ENCODE measurements at regions not wholly inside any gene's neighbourhood (a gene's known extent, or its start where the extent isn't known, plus 50 kb on each side); places are given as distances from the start of the nearest gene placed in this dataset.

- DNase-seq (ENCODE audit: low read depth in 1 of 2, low spot score in 1 of 2) = no peak
Measured at GRCh38 chr6:140855520-140855919, 1277.2 kb upstream of the GJE1 start.

DNA sequence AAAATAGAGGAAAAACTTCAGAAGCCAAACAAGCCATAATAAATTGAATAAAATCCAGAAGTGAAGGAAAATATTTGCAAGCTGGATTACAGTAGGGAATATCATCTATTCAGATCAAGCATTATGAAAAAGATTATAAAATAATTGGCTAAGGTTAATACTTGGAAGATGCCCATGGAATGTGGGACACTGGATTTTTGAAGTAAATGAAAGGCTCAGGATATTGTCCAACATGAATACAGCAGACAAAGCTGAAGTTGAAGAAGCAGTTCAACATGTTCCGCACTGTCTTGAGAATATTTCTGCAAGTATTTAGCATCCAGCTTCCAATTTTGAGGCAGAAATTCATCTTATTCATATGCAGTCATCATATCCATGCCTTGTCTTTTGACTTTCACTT is 1278.4 kb upstream of the GJE1 start:
- no peak for DNase-seq (ENCODE audit: low read depth in 1 of 2, low spot score in 1 of 2)

DNA sequence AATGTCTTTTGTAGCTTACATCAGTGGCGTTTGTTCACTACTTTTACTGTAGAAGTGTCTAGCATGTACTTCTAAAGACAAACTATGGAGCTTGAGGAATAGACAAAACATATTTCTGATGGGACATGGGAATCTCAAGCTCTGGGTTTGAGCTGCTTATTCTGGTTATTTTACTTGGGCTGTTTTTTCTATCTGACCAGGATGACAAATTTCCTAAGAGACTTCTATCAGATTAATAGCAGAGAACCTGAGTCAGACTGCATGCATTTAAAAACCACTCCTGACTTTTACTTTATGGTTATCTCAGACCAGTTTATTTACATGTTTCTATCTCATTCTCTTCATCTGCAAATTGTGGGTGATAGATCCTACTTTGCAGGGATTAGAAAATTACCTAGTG is 1282.3 kb upstream of the GJE1 start:
- no peak for DNase-seq (ENCODE audit: low read depth in 1 of 2, low spot score in 1 of 2)

- DNase-seq (ENCODE audit: low read depth in 1 of 2, low spot score in 1 of 2) = no peak
Measured at GRCh38 chr6:140849456-140849855, 1283.3 kb upstream of the GJE1 start.

- DNase-seq (ENCODE audit: low read depth in 1 of 2, low spot score in 1 of 2) = no peak
Measured at GRCh38 chr6:140847262-140847645, 1285.5 kb upstream of the GJE1 start.

GRCh38 chr6:140846503-140847261 is 1286.0 kb upstream of the GJE1 start:
- no peak for DNase-seq (ENCODE audit: low read depth in 1 of 2, low spot score in 1 of 2)

DNA sequence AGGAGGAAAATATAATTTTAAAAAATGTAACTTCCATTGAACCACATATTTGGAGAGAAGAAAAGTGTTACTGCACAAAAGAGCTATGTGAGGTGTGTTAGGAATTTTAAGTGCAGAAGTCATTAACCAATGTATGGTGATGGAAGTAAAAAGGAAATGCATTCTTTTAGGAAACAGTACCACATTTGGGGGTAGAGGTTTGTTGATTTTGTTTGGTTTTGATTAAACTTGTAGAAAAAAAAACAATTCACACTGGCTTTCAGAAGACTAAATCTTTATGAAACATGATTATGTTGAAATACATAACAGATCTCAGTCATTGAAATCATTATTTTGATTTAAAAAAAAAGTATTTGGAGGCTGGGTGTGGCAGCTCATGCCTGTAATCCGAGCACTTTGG is 1287.0 kb upstream of the GJE1 start:
- DNase-seq (ENCODE audit: low read depth in 1 of 2, low spot score in 1 of 2) = no peak

- DNase-seq (ENCODE audit: low read depth in 1 of 2, low spot score in 1 of 2) = no peak
Measured at GRCh38 chr6:140844167-140844566, 1288.6 kb upstream of the GJE1 start.

DNA sequence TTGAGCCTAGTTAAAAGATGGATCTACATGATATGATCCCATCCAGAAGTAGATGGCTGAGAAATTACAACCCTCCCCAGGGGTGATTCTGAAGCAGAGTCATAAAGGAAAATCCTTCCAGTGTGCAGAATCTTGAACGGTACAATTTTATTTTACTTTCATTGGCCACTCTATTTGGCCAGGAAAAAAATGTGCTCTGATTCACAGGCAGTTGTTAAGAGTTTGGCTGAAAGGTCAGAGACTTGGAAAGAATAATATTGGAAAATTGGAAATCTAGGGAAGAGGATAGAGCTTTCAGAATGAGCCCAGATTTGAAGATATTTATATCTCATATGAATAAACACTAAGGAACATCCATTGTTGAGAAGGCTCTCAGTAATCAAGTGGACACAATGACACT is 1299.3 kb upstream of the GJE1 start:
- no peak for DNase-seq (ENCODE audit: low read depth in 1 of 2, low spot score in 1 of 2)

DNA sequence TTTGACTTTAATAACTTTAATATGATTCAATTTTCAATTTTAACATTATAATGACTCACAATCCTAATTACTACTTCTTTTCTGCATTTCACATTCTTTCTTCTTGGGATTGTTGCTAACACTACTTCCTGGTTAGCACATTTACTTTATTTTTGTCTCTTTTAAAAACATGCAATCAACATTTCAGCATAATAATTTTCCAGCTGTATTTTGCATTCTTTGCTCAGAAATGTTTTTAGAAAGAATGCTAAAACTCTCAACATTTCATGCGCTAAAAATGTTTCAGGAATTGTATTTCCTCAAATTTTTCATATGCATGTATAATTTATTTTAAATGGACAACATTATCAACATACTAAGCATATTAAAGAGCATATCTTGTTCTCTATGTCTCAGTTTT is 1302.1 kb upstream of the GJE1 start:
- no peak for DNase-seq (ENCODE audit: low read depth in 1 of 2, low spot score in 1 of 2)

- no peak for DNase-seq (ENCODE audit: low read depth in 1 of 2, low spot score in 1 of 2)
Measured at GRCh38 chr6:140828856-140829255, 1303.9 kb upstream of the GJE1 start.

GRCh38 chr6:140827593-140827992 is 1305.1 kb upstream of the GJE1 start:
- DNase-seq (ENCODE audit: low read depth in 1 of 2, low spot score in 1 of 2) = no peak

- DNase-seq (ENCODE audit: low read depth in 1 of 2, low spot score in 1 of 2) = no peak
Measured at GRCh38 chr6:140825731-140826130, 1307.0 kb upstream of the GJE1 start.

GRCh38 chr6:140824595-140824994 is 1308.1 kb upstream of the GJE1 start:
- DNase-seq (ENCODE audit: low read depth in 1 of 2, low spot score in 1 of 2) = no peak

DNA sequence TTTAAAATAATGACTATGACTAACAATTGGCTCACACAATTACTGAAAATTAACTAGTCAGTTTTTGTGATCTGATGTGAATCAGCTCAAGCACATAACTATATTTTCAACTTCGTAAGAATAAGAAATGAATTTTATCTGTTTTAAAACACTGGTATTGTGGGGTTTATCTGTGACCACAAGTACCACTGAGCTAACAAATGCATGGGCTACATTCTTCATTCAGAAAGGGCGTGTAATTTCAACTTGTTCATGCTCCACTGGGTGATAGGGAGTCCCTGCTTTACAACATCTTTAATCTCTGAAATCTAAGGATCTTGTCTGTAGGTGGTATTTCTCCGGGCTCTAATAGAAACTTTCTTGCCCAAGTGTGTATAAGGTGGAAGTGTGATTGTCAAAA is 1311.5 kb upstream of the GJE1 start:
- no peak for DNase-seq (ENCODE audit: low read depth in 1 of 2, low spot score in 1 of 2)

DNA sequence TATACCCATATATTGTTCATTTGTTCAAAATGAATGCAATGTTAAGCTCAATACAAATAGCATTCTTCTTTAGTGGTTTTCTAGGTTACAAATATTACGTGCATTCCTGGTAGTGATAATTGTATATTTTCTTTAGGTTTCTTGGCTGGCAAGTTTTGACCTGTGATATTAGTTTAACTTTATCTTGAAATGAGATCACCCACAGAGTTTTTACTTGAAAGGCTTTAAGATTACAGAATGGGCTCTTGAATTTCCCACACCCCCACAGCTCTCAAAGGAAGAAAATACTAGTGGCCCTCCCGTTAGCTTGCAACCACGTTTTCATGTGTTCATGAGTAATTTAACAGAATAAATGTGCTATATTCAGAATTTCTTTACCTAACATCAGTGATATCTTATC is 1315.5 kb upstream of the GJE1 start:
- DNase-seq (ENCODE audit: low read depth in 1 of 2, low spot score in 1 of 2) = no peak

GRCh38 chr6:140816681-140817080 is 1316.0 kb upstream of the GJE1 start:
- DNase-seq (ENCODE audit: low read depth in 1 of 2, low spot score in 1 of 2) = no peak

DNA sequence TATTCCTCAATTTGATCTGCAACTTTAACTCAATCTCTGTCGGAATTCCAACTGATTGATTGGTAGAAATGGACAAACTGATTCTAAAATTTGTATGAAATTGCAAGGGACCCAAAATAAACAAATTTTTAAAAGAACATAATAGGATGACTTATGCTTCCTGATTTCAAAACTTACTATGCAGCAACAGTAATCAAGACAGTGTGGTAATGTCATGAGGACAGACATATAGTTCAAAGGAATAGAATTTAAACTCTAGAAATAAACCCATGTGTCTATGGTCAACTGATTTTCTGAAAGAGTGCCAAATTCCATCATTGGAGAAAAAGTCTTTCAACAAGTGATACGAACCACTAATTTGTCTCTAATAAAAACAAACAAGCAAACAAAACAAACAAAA is 1320.1 kb upstream of the GJE1 start:
- no peak for DNase-seq (ENCODE audit: low read depth in 1 of 2, low spot score in 1 of 2)

DNA sequence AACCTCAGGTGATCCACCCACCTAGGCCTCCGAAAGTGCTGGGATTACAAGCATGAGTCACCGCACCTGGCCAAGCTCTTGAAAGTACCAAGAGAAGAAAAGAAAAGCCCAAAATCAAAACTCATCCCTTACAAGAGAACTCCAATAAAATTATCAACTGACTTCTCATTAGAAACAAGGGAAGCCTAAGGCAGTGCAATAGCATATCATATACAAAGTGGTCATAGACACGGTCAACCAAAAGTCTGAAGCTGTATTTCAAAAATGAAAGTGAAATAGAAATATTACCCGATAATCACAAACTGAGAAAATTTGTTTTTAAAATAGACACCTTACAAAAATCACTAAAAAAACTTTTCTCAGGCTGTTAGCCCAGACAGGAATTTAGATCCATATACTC is 1321.1 kb upstream of the GJE1 start:
- DNase-seq (ENCODE audit: low read depth in 1 of 2, low spot score in 1 of 2) = no peak

GRCh38 chr6:140809694-140810101 is 1323.0 kb upstream of the GJE1 start:
- no peak for DNase-seq (ENCODE audit: low read depth in 1 of 2, low spot score in 1 of 2)

GRCh38 chr6:140806431-140806830 is 1326.3 kb upstream of the GJE1 start:
- DNase-seq (ENCODE audit: low read depth in 1 of 2, low spot score in 1 of 2) = no peak

DNA sequence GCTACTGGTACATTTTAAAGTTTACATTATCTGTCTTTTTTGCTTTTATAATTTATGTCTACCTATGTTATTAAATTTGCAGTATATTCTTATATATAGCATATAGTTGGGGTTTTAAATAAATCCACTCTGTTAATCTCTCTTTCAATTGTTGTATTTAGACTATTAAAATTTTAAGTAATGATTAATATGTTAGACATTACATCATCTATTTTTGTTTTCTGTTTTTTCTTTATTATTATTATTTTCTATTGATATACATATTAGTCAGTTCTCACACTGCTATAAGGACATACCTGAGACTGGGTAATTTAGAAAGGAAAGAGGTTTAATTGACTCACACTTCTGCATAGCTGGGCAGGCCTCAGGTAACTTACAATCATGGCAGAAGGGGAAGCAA is 1338.2 kb upstream of the GJE1 start:
- DNase-seq (ENCODE audit: low read depth in 1 of 2, low spot score in 1 of 2) = no peak

DNA sequence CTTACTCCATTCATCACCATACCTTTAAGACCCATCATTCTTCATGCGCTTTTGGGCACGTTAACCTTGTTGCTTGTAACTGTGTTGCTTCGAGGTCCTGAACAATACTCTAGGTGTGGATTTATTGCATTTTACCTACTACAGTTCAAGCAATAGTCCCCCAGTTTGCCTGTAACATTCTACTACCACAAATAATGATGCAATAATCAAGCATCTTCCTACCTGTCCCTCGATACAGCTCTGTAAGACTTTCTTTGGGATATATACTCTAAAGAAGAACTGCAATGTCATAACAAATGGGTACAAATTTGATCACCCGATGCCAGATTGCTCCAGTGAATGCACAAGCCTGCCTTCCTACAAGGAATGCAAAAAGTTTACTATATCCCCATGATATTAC is 1342.6 kb upstream of the GJE1 start:
- DNase-seq (ENCODE audit: low read depth in 1 of 2, low spot score in 1 of 2) = no peak

GRCh38 chr6:140789466-140789865 is 1343.3 kb upstream of the GJE1 start:
- DNase-seq (ENCODE audit: low read depth in 1 of 2, low spot score in 1 of 2) = no peak
